PC-3 (cell line): ENCODE measurements at regions not wholly inside any gene's neighbourhood (a gene's known extent, or its start where the extent isn't known, plus 50 kb on each side); places are given as distances from the start of the nearest gene placed in this dataset.

Experiments used
- ATAC-seq: fragments of 200-7000 bp; cut with Tn5 transposase; 2 replicates; pipeline ENCODE4 v1.9.1; 2020; ENCODE audit warnings: mild to moderate bottlenecking, moderate library complexity
- BruUV-seq: library from RNA; stranded (reverse); fragments of 400-500 nt; replicated peaks from 2 replicates; lab custom pipeline; 2021; lab: Mats Ljungman, UMichigan
- CTCF ChIA-PET: fragments of 300-600 bp; sonication (Branson Sonifier 250); formaldehyde crosslinking; loops from one replicate; lab custom pipeline; 2022; ENCODE audit warnings: antibody characterized with exemption; lab: Charles Lee
- POLR2A ChIA-PET: fragments of 300-600 bp; sonication (Branson Sonifier 250); formaldehyde crosslinking; loops from one replicate; lab custom pipeline; 2022; ENCODE audit warnings: antibody characterized with exemption; ENCODE audit not compliant: unreplicated experiment; lab: Charles Lee
- DNase-seq: peaks from one replicate; pipeline ENCODE4 v3.0.0-alpha.2; 2015
- H2AFZ ChIP-seq: fragments of 300-600 bp; sonication (generic); 2 replicates; pipeline ENCODE4 v1.6.0; 2016; ENCODE audit warnings: antibody characterized with exemption, low read length
- H3F3A ChIP-seq: fragments of 300-600 bp; sonication (generic); one replicate; pipeline ENCODE4 v1.6.0; 2017; ENCODE audit warnings: antibody characterized with exemption, low read length, control low read depth, mild to moderate bottlenecking; ENCODE audit not compliant: unreplicated experiment
- H3K27ac ChIP-seq: fragments of 300-600 bp; sonication (generic); 2 replicates; pipeline ENCODE4 v1.5.1; 2016; ENCODE audit warnings: mild to moderate bottlenecking, low read length
- H3K27me3 ChIP-seq: fragments of 300-600 bp; sonication (generic); 2 replicates; pipeline ENCODE4 v1.6.1; 2016; ENCODE audit warnings: low read length, mixed read lengths
- H3K36me3 ChIP-seq: fragments of 300-600 bp; sonication (generic); 2 replicates; pipeline ENCODE4 v1.6.1; 2016; ENCODE audit warnings: low read depth, mixed run types, low read length, mixed read lengths
- H3K4me1 ChIP-seq: fragments of 300-600 bp; sonication (generic); 2 replicates; pipeline ENCODE4 v1.5.1; 2016; ENCODE audit warnings: low read length; ENCODE audit not compliant: insufficient read depth
- H3K4me2 ChIP-seq: fragments of 300-600 bp; sonication (generic); 2 replicates; pipeline ENCODE4 v1.6.0; 2016; ENCODE audit warnings: low read length
- H3K4me3 ChIP-seq: fragments of 300-600 bp; sonication (generic); 2 replicates; pipeline ENCODE4 v1.5.1; 2016; ENCODE audit warnings: mild to moderate bottlenecking, low read length, mixed read lengths
- H3K79me2 ChIP-seq: fragments of 300-600 bp; sonication (generic); 2 replicates; pipeline ENCODE4 v1.6.1; 2017; ENCODE audit warnings: low read length, mixed read lengths
- H3K9ac ChIP-seq: fragments of 300-600 bp; sonication (generic); 2 replicates; pipeline ENCODE4 v1.6.0; 2016; ENCODE audit warnings: mild to moderate bottlenecking, low read length
- H3K9me2 ChIP-seq: fragments of 300-600 bp; sonication (generic); replicated peaks from 2 replicates; pipeline ENCODE4 v1.6.1; 2016; ENCODE audit warnings: mixed run types, low read length, mixed read lengths
- H3K9me3 ChIP-seq: fragments of 300-600 bp; sonication (generic); 2 replicates; pipeline ENCODE4 v1.6.1; 2016; ENCODE audit warnings: low read length, mixed read lengths
- H4K20me1 ChIP-seq: fragments of 300-600 bp; sonication (generic); 2 replicates; pipeline ENCODE4 v1.6.1; 2016; ENCODE audit warnings: low read length, mixed read lengths
- EZH2 ChIP-seq: fragments of 300-600 bp; sonication (generic); IDR thresholded peaks from one replicate; pipeline ENCODE4 v1.6.1; 2017; ENCODE audit warnings: antibody characterized with exemption, mild to moderate bottlenecking, low read length; ENCODE audit not compliant: unreplicated experiment
- EZH2phosphoT487 ChIP-seq: fragments of 300-600 bp; sonication (generic); IDR thresholded peaks from 2 replicates; pipeline ENCODE4 v1.6.1; 2018; ENCODE audit warnings: mild to moderate bottlenecking, antibody characterized with exemption, low read length, borderline replicate concordance
- intact Hi-C: fragments of 100-400 bp; cut with micrococcal nuclease; formaldehyde crosslinking; loops from 2 replicates; pipeline ENCODE4 v1.9.0; 2023
- TF ChIP-seq, protein P1 (sequence below): fragments of 300-600 bp; sonication (generic); conservative IDR thresholded peaks from 2 replicates; pipeline ENCODE4 v1.5.1; 2017; ENCODE audit warnings: antibody characterized with exemption, low read depth, mild to moderate bottlenecking, low read length

DNA sequence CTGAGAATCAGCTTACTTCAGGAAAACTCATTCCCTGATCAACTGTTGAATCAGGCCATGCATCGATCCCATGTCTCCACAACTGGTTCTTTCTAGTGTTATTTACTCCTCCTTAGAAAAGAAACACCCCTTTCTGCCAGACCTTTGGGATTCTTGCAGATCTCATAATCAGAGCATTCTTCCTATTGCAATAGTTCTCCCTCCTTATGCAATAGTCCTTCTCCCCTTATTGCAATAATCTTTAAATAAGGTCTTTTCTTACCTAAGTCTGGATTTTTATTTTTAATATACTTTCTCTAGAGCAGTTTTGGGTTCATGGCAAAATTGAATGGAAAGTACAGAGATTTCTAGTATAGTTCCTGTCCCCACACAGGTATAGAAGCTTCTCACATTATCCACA is 141.9 kb upstream of the SGO1 start:
- no TSS peak for BruUV-seq
- Histone ChIP-seq H3F3A (no peaks in the 10 kb centered on the region), H3K79me2 (no peaks in the 10 kb centered on the region), H3K9ac (no peak overlapping the region), H3K27ac (no peak overlapping the region), H3K36me3 (no peaks in the 10 kb centered on the region), H3K4me1 (no peaks in the 10 kb centered on the region), H3K4me2 (no peak overlapping the region), H3K4me3 (no peak overlapping the region), H3K9me2 (no peaks in the 10 kb centered on the region), H4K20me1 (no peaks in the 10 kb centered on the region), H3K9me3 (no peaks in the 10 kb centered on the region), H2AFZ (no peak overlapping the region), H3K27me3 (no peaks in the 10 kb centered on the region; the same call in 1 of the 2 replicates)
- intact Hi-C loops = no loop called here
- ChIA-PET CTCF (no interaction called here), POLR2A (no interaction called here)
- DNase-seq (no peak), ATAC-seq (no peak)
- TF ChIP-seq, protein P1, sequence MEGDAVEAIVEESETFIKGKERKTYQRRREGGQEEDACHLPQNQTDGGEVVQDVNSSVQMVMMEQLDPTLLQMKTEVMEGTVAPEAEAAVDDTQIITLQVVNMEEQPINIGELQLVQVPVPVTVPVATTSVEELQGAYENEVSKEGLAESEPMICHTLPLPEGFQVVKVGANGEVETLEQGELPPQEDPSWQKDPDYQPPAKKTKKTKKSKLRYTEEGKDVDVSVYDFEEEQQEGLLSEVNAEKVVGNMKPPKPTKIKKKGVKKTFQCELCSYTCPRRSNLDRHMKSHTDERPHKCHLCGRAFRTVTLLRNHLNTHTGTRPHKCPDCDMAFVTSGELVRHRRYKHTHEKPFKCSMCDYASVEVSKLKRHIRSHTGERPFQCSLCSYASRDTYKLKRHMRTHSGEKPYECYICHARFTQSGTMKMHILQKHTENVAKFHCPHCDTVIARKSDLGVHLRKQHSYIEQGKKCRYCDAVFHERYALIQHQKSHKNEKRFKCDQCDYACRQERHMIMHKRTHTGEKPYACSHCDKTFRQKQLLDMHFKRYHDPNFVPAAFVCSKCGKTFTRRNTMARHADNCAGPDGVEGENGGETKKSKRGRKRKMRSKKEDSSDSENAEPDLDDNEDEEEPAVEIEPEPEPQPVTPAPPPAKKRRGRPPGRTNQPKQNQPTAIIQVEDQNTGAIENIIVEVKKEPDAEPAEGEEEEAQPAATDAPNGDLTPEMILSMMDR = no peak
- TF ChIP-seq EZH2phosphoT487 = no peak
- no peak for TF ChIP-seq EZH2

DNA sequence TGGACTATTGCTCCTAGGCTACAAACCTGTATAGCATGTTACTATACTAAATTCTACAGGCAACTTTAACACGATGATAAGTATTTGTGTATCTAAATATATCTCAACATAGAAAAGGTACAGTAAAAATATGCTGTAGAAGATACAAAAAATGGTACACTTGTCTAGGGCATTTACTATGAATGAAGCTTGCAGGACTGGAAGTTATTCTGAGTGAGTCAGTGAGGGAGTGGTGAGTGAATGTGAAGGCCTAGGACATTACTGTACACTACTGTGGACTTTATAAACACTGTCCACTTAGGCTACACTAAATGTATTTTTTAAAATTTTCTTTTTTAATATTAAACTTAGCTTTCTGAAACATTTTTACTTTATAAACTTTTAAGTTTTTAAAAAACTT is 140.5 kb upstream of the SGO1 start:
- H3K27ac ChIP-seq = no peak overlapping the region
- no peaks in the 10 kb centered on the region for H3K36me3 ChIP-seq
- peak; percentile 20 for DNase-seq
- no peak overlapping the region for H3K4me2 ChIP-seq
- peak; percentile 43 for ATAC-seq
- intact Hi-C loops = no loop called here
- no peak overlapping the region for H3K9ac ChIP-seq
- no peak overlapping the region for H2AFZ ChIP-seq
- H3K4me3 ChIP-seq = no peak overlapping the region
- no peaks in the 10 kb centered on the region for H3K9me3 ChIP-seq
- no peaks in the 10 kb centered on the region for H3K79me2 ChIP-seq
- H3K4me1 ChIP-seq = no peaks in the 10 kb centered on the region
- no peaks in the 10 kb centered on the region for H3F3A ChIP-seq
- TF ChIP-seq, protein P1 = no peak
- no peak for TF ChIP-seq EZH2phosphoT487
- TF ChIP-seq EZH2 = no peak
- H3K9me2 ChIP-seq = no peaks in the 10 kb centered on the region
- no TSS peak for BruUV-seq
- POLR2A ChIA-PET = no interaction called here
- H3K27me3 ChIP-seq = no peaks in the 10 kb centered on the region; the same call in 1 of the 2 replicates
- CTCF ChIA-PET = no interaction called here
- no peaks in the 10 kb centered on the region for H4K20me1 ChIP-seq

DNA sequence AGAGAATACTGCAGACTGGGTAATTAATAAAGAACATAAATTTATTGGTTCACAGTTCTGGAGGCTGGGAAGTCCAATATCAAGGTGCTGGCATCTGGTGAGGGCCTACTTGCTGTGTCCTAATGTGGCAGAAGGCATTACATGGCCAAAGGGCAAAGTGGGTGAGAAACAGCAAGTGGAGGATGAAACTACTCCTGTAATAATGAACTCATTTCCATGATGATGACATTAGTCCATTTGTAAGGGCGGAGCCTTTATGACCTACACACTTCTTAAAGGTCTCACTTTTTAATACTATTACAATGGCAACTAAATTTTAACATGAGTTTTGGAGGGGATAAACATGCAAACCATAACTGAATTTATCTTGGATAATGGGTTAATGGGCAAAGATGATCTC is 139.6 kb upstream of the SGO1 start:
- BruUV-seq = no TSS peak

More for the DNA sequence above, 139.6 kb upstream of the SGO1 start:
- Histone ChIP-seq H3K9me2 (no peaks in the 10 kb centered on the region), H3K4me1 (no peaks in the 10 kb centered on the region), H3K9me3 (no peaks in the 10 kb centered on the region), H3K4me3 (no peak overlapping the region), H3K79me2 (no peaks in the 10 kb centered on the region), H3K27ac (no peak overlapping the region), H4K20me1 (no peaks in the 10 kb centered on the region), H3K9ac (no peak overlapping the region), H3K27me3 (no peaks in the 10 kb centered on the region; the same call in 1 of the 2 replicates), H2AFZ (no peak overlapping the region), H3K36me3 (no peaks in the 10 kb centered on the region), H3K4me2 (no peak overlapping the region), H3F3A (no peaks in the 10 kb centered on the region)
- ATAC-seq (no peak), DNase-seq (no peak)
- CTCF ChIA-PET = no interaction called here
- POLR2A ChIA-PET = no interaction called here
- TF ChIP-seq EZH2 (no peak), EZH2phosphoT487 (no peak)
- TF ChIP-seq, protein P1 = no peak
- intact Hi-C loops = no loop called here
